Esophagus squamous epithelium (tissue), 5 donors: ENCODE measurements at regions not wholly inside any gene's neighbourhood (a gene's known extent, or its start where the extent isn't known, plus 50 kb on each side); places are given as distances from the start of the nearest gene placed in this dataset.

Experiments used
- DNase-seq: peaks from one replicate; lab custom pipeline; 2025; lab: John Stamatoyannopoulos, UW
- H3K27ac ChIP-seq, 4 donors: fragments of 200-600 bp; sonication (generic); one replicate each; pipeline ENCODE4 v1.5.1; 2016 to 2019; ENCODE audit warnings: mild to moderate bottlenecking in 1 of 4
- H3K27me3 ChIP-seq, 4 donors: fragments of 200-600 bp; sonication (generic); 1 replicate in 3 of 4; 2 replicates in 1 of 4; pipeline versions ENCODE4 v1.5.1 to v1.6.0; 2017 to 2021; ENCODE audit warnings: antibody characterized with exemption in 1 of 4
- H3K36me3 ChIP-seq, 3 donors: fragments of 200-600 bp; sonication (generic); one replicate each; pipeline ENCODE4 v1.5.1; 2016 to 2019
- H3K4me1 ChIP-seq, 3 donors: fragments of 200-600 bp; sonication (generic); one replicate each; pipeline ENCODE4 v1.5.1; 2017 to 2019
- H3K4me3 ChIP-seq, 4 donors: fragments of 200-600 bp; sonication (generic); 1 replicate in 3 of 4; 2 replicates in 1 of 4; pipeline ENCODE4 v1.5.1; 2016 to 2019; ENCODE audit warnings: mild to moderate bottlenecking in 2 of 4, moderate library complexity in 1 of 4
- H3K9me3 ChIP-seq, 3 donors: fragments of 200-600 bp; sonication (generic); one replicate each; pipeline ENCODE4 v1.5.1; 2016 to 2019
- POLR2A ChIP-seq, 4 donors: fragments of 450-650 bp; IDR thresholded peaks; one replicate each; pipeline ENCODE4 v1.6.1; 2017; ENCODE audit warnings: antibody characterized with exemption in 4 of 4, mild to moderate bottlenecking in 4 of 4, moderate library complexity in 3 of 4
- WGBS, 2 donors: methylation state at CpG; one replicate each; pipeline ENCODE4 v1.1.5; 2018; 5-methylcytosine and 5-hydroxymethylcytosine counted together
- intact Hi-C: fragments of 100-400 bp; cut with DNase I; formaldehyde crosslinking; loops from one replicate; pipeline ENCODE4 v1.15.0; 2022
- TF ChIP-seq, protein P1 (sequence below), 6 experiments: fragments of 450-650 bp in 4 of 6; fragments of 200-600 bp in 2 of 6; sonication (generic) in 2 of 6; IDR thresholded peaks; one replicate each; pipeline ENCODE4 v1.5.1; 2016 to 2019; ENCODE audit warnings: antibody characterized with exemption in 6 of 6, mild to moderate bottlenecking in 4 of 6, moderate library complexity in 4 of 6
- donor health status: DM: yes; HTN: yes; CAD: no.

DNA sequence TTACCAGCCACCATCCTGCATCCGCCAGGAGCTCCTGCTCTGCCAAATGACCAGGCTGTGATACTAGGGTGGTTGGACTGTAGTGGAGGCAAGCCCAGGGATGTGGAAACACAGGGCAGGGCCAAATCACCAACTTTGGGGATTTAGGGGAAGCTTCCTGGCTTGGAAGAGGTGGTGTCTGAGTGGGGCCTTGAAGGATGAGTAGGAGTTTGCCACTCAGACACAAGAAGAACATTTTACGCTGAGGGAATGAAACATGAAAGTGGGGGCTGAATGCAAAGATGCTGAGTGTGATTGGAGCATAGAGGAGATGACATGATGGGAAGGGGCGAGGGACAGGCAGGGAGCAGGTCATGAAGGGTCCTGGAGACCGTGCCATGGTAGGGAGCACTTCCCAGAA lies 329.5 kb downstream of the RPS24 start:
- intact Hi-C loops: no loop called here
- Histone ChIP-seq H3K4me3 (no peak overlapping the region), H3K4me1 (peaks cover 0 to 11% (median 0%) of the 10 kb centered on the region in 3 donors), H3K27ac (no peak overlapping the region), H3K27me3 (peaks cover 0 to 24% (median 0%) of the 10 kb centered on the region in 4 donors), H3K36me3 (no peaks in the 10 kb centered on the region), H3K9me3 (no peaks in the 10 kb centered on the region)
- no peak for DNase-seq
- TF ChIP-seq POLR2A (IDR thresholded peaks at IDR 0.05): no peak
- TF ChIP-seq, protein P1, sequence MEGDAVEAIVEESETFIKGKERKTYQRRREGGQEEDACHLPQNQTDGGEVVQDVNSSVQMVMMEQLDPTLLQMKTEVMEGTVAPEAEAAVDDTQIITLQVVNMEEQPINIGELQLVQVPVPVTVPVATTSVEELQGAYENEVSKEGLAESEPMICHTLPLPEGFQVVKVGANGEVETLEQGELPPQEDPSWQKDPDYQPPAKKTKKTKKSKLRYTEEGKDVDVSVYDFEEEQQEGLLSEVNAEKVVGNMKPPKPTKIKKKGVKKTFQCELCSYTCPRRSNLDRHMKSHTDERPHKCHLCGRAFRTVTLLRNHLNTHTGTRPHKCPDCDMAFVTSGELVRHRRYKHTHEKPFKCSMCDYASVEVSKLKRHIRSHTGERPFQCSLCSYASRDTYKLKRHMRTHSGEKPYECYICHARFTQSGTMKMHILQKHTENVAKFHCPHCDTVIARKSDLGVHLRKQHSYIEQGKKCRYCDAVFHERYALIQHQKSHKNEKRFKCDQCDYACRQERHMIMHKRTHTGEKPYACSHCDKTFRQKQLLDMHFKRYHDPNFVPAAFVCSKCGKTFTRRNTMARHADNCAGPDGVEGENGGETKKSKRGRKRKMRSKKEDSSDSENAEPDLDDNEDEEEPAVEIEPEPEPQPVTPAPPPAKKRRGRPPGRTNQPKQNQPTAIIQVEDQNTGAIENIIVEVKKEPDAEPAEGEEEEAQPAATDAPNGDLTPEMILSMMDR (IDR thresholded peaks at IDR 0.05): no peak
- 82 to 83% methylated on average over 4 of the region's 4 CpGs for WGBS, 2 donors

GRCh38 chr10:78365694-78366093 lies 332.0 kb downstream of the RPS24 start:
- H3K4me1 ChIP-seq: peaks cover 0 to 11% (median 0%) of the 10 kb centered on the region in 3 donors
- intact Hi-C loops: no loop called here
- no peak overlapping the region for H3K4me3 ChIP-seq
- H3K9me3 ChIP-seq: no peaks in the 10 kb centered on the region
- no peak overlapping the region for H3K27ac ChIP-seq
- DNase-seq: no peak
- no peaks in the 10 kb centered on the region for H3K27me3 ChIP-seq
- 72 to 83% methylated on average over 1 to 4 of the region's 4 CpGs for WGBS, 2 donors
- TF ChIP-seq POLR2A (IDR thresholded peaks at IDR 0.05): no peak
- TF ChIP-seq, protein P1 (IDR thresholded peaks at IDR 0.05): no peak
- H3K36me3 ChIP-seq: no peaks in the 10 kb centered on the region

DNA sequence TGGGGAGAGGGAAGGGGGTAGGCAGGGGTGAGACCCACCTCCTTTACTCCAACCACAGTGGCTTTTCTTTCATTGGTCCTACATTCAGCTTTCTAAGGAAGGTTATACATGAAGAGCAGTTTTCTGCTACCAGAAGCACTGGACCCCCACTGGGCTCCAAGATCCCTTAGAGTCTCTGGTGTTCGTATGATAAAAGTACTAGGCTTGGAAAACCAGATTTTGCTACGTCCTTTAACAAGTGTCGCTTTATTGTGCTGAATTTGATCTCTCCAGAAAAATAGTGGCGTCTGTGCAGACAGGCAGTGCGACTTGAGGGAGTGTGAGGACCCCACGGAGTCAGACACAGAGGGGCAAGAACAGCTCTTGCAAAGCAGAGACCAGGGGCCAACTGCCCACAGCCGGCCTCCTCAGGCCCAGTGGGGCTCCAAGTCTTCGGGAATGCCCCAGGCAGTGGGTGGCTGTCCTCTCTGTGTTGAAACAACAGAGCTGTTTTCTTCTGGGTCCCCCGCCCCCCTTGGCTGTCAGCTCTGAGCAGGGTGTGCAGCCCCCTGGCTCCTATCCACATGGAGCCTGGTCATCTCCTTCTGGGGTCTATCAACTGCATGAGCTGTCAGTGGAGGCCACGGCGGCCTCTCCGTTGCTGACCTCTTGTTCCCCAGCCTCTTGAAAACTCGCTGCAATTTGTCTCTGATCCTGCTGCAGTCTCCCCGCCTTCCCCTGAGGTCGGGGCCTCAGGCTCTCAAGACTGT lies 333.2 kb downstream of the RPS24 start:
- Histone ChIP-seq H3K27me3 (no peaks in the 10 kb centered on the region), H3K4me1 (peaks cover 0 to 11% (median 0%) of the 10 kb centered on the region in 3 donors), H3K36me3 (no peaks in the 10 kb centered on the region), H3K4me3 (no peak overlapping the region), H3K27ac (no peak overlapping the region), H3K9me3 (no peaks in the 10 kb centered on the region)
- intact Hi-C loops: no loop called here
- 73 to 77% methylated on average over 2 to 14 of the region's 15 CpGs for WGBS, 2 donors
- no peak for DNase-seq
- TF ChIP-seq POLR2A (IDR thresholded peaks at IDR 0.05): no peak
- TF ChIP-seq, protein P1 (IDR thresholded peaks at IDR 0.05): no peak

- DNase-seq: no peak
- intact Hi-C loops: no loop called here
- TF ChIP-seq POLR2A (IDR thresholded peaks at IDR 0.05): no peak
- TF ChIP-seq, protein P1 (IDR thresholded peaks at IDR 0.05): no peak
- H3K27me3 ChIP-seq: no peaks in the 10 kb centered on the region
- H3K4me1 ChIP-seq: peaks cover 0 to 5% (median 0%) of the 10 kb centered on the region in 3 donors
- H3K36me3 ChIP-seq: no peaks in the 10 kb centered on the region
- no peak overlapping the region for H3K27ac ChIP-seq
- WGBS, 2 donors: 43 to 63% methylated on average over 2 of the region's 2 CpGs
- H3K4me3 ChIP-seq: no peak overlapping the region
- H3K9me3 ChIP-seq: no peaks in the 10 kb centered on the region
Observed at GRCh38 chr10:78367751-78368150, 334.1 kb downstream of the RPS24 start.

DNA sequence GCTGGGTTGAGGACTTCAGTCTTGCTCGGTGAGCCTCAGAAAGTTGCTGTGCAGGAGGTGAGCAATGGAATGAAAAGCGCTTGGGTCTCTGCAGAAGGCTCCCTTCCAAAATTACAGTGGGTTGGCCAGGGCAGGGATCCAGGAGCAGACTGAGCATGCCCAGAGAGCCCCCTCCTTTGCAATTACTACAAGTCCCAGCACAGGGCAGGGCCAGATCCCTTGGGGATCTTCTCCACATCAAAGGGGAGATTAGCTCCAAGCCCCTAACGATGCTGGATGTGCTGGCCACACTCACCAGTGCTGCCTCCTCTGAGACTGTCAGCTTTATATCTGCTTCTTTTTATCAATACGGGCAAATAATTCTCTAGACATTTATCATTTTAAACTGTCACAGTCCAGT lies 337.5 kb downstream of the RPS24 start:
- H3K4me1 ChIP-seq: peaks cover 0 to 5% (median 0%) of the 10 kb centered on the region in 3 donors
- H3K9me3 ChIP-seq: no peaks in the 10 kb centered on the region
- 20 to 28% methylated on average over 4 of the region's 4 CpGs for WGBS, 2 donors
- H3K4me3 ChIP-seq: no peak overlapping the region
- H3K36me3 ChIP-seq: no peaks in the 10 kb centered on the region
- no peak for DNase-seq
- no peak for TF ChIP-seq POLR2A (IDR thresholded peaks at IDR 0.05)
- TF ChIP-seq, protein P1 (IDR thresholded peaks at IDR 0.05): no peak
- intact Hi-C loops: no loop called here
- H3K27me3 ChIP-seq: no peaks in the 10 kb centered on the region
- H3K27ac ChIP-seq: no peak overlapping the region
